Nephron progenitor cell (in vitro differentiated cells): ENCODE measurements at regions not wholly inside any gene's neighbourhood (a gene's known extent, or its start where the extent isn't known, plus 50 kb on each side); places are given as distances from the start of the nearest gene placed in this dataset.

Experiments
- DNase-seq: peaks from one replicate; pipeline ENCODE4 v3.0.0; 2021
- H3K27ac Mint-ChIP-seq: 2 replicates; pipeline ENCODE4 v1.8.0; 2021; ENCODE audit warnings: mild to moderate bottlenecking, moderate library complexity, mixed read lengths
- H3K27me3 Mint-ChIP-seq: 2 replicates; pipeline ENCODE4 v1.8.0; 2021; ENCODE audit warnings: mild to moderate bottlenecking, low read depth, mixed read lengths; ENCODE audit not compliant: poor library complexity
- H3K36me3 Mint-ChIP-seq: 2 replicates; pipeline ENCODE4 v1.8.0; 2021; ENCODE audit warnings: low read depth, mixed read lengths
- H3K4me1 Mint-ChIP-seq: 2 replicates; pipeline ENCODE4 v1.8.0; 2021; ENCODE audit warnings: mixed read lengths
- H3K4me3 Mint-ChIP-seq: 2 replicates; pipeline ENCODE4 v1.8.0; 2021; ENCODE audit warnings: mild to moderate bottlenecking, moderate library complexity, mixed read lengths
- H3K9me3 Mint-ChIP-seq: 2 replicates; pipeline ENCODE4 v1.8.0; 2021; ENCODE audit warnings: mild to moderate bottlenecking, moderate library complexity, mixed read lengths
- CTCF ChIP-seq: fragments of 200-600 bp; sonication (generic); IDR thresholded peaks from 2 replicates; pipeline ENCODE4 v1.5.0; 2021; ENCODE audit warnings: antibody characterized with exemption

DNA sequence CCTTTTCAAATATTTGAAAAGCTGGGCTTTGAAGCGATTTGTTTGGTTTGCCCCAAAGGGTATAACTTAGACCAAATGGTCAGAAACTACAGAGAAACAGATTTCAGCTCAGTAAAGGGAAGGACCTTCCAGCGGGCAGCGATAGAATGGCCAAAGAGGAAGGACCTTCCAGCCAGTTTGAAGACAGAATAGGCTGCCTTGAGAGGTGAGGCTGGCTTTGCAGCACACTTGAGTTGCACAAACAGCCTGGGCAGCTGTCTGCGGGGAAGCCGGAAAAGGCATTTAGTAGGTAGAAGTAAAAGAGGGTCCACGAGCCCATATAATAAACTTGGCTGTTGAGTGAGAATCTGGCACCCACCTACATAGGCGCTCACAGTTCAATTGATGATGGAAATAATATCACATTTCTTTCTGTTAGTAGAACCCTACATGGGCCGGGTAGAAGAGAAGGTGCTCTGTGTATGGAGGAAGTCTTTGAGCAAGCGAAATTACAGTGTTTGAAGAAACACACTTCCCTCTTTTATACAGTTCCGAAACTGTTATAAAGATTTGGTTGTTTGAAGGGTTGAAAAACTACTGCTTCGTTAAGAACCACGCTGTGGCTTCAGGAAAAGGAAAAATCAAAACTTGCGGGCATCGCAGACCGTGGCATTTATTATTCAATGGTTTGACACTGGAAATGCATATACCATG, 75.0 kb upstream of the SORBS2 start:
- Mint-ChIP-seq H3K27ac (no peak overlapping the region), H3K4me1 (peaks cover 14% of the 10 kb centered on the region), H3K36me3 (peaks cover 8% of the 10 kb centered on the region), H3K27me3 (no peaks in the 10 kb centered on the region), H3K4me3 (no peak overlapping the region), H3K9me3 (peaks cover 28% of the 10 kb centered on the region)
- DNase-seq: no peak
- TF ChIP-seq CTCF: no peak

DNA sequence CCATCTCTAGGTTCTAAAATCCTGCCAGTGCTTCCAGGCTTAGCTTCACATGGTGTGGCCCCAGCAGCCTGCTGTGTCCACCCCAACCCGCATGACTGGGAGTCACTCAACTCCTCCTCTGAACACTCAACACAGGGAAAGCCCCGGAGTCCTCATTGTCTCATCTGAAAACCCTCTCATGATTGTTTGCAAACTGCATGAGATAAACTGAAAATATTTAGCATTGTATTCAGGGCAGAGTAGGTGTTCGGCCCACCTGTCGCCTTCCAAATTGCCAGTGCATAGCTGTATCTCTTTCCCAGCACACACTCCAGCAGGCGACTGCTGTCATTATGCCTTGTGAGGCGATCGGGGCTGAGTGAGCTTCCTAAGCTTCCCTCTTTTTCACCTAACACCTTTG, 76.7 kb upstream of the SORBS2 start:
- Mint-ChIP-seq H3K27me3 (no peaks in the 10 kb centered on the region), H3K4me3 (no peak overlapping the region), H3K27ac (no peak overlapping the region), H3K36me3 (peaks cover 17% of the 10 kb centered on the region), H3K9me3 (peaks cover 41% of the 10 kb centered on the region), H3K4me1 (peaks cover 14% of the 10 kb centered on the region)
- TF ChIP-seq CTCF: no peak
- no peak for DNase-seq

DNA sequence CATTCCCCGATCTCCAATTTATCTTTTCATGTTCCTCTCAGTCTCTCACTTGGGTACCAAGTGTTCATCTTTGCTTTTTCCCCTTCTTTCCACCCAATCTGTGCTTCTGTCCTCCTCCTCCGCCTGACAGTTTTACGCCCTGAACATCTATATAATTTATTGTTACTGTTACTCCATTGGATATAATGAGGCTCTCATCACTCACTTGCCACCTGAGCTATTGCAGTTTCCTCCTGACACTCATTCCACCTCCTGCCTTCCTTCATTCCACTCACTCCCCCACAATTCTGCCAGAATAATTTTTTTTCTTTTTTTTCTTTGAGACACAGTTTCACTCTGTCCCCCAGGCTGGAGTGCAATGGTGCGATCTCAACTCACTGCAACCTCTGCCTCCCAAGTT, 77.6 kb upstream of the SORBS2 start:
- Mint-ChIP-seq H3K4me3 (peak overlapping the region; percentile 2), H3K27ac (peak overlapping the region; percentile 84), H3K36me3 (peaks cover 17% of the 10 kb centered on the region), H3K27me3 (no peaks in the 10 kb centered on the region), H3K9me3 (peaks cover 49% of the 10 kb centered on the region), H3K4me1 (peaks cover 14% of the 10 kb centered on the region)
- TF ChIP-seq CTCF: no peak
- DNase-seq: no peak

DNA sequence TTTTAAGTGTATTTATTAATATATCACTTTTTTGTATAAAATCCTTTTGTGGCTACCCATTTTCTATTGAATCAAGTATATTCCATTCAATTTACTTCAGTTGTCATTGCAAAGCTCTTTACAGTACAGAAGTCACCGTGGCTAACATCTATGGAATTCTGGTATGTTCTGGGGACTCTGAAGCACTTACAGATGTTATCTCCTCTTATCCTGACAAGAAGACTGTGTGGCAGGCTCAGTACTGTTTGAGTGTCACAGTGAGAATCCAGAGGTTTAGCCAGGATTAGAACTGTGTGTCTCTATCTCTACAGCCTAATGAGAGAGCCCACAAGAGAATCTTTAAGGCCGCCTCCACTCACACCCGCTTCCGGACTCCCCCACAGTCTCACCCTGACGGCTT, 78.2 kb upstream of the SORBS2 start:
- Mint-ChIP-seq H3K36me3 (peaks cover 17% of the 10 kb centered on the region), H3K27me3 (no peaks in the 10 kb centered on the region), H3K27ac (peak overlapping the region; percentile 56), H3K4me1 (peaks cover 14% of the 10 kb centered on the region), H3K9me3 (peaks cover 50% of the 10 kb centered on the region), H3K4me3 (no peak overlapping the region)
- TF ChIP-seq CTCF: no peak
- no peak for DNase-seq

- H3K4me1 Mint-ChIP-seq: peaks cover 19% of the 10 kb centered on the region
- H3K36me3 Mint-ChIP-seq: peaks cover 17% of the 10 kb centered on the region
- no peak overlapping the region for H3K4me3 Mint-ChIP-seq
- no peak for DNase-seq
- no peak for TF ChIP-seq CTCF
- H3K9me3 Mint-ChIP-seq: peaks cover 47% of the 10 kb centered on the region
- no peaks in the 10 kb centered on the region for H3K27me3 Mint-ChIP-seq
- H3K27ac Mint-ChIP-seq: no peak overlapping the region
Measured at GRCh38 chr4:185892165-185892564, 80.2 kb upstream of the SORBS2 start.

DNA sequence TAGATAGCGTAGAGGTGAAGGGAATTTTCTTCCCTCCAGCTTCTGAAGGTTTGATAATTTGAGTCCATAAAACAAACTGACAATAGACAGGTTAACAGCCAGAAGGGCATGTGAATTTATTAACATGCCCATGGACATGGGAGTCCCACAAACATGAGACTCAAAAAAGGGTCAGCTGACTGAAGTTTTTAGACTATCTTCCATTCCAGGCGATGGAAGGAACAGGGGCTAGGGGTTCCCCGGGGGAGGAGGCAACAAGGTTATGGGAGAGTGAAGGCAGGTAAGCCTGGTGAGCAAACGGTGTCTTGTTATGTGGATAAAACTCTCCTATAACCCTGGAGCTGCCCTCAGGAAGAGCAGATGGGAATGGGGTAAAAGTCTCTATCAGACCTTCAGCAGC, 81.5 kb upstream of the SORBS2 start:
- no peak for TF ChIP-seq CTCF
- no peaks in the 10 kb centered on the region for H3K27me3 Mint-ChIP-seq
- DNase-seq: no peak
- H3K4me3 Mint-ChIP-seq: no peak overlapping the region
- H3K27ac Mint-ChIP-seq: no peak overlapping the region
- peaks cover 19% of the 10 kb centered on the region for H3K4me1 Mint-ChIP-seq
- H3K9me3 Mint-ChIP-seq: peaks cover 44% of the 10 kb centered on the region
- H3K36me3 Mint-ChIP-seq: peaks cover 17% of the 10 kb centered on the region
